ENCODE measurements at regions not wholly inside any gene's neighbourhood (a gene's known extent, or its start where the extent isn't known, plus 50 kb on each side); places are given as distances from the start of the nearest gene placed in this dataset.

- TF ChIP-seq POLR2A (IDR thresholded peaks at IDR 0.05; ENCODE audit: low read depth, low read length) (no peak), CTCF (conservative IDR thresholded peaks at IDR 0.05; ENCODE audit: low read depth, low read length) (no peak), FOS (IDR thresholded peaks at IDR 0.05; ENCODE audit: low read depth, low read length) (no peak)
Measured at GRCh38 chr14:28196878-28197277, 569.7 kb upstream of the FOXG1 start.

All from IMR-90 (cell line).